BLaER1 (cell line): ENCODE measurements at regions not wholly inside any gene's neighbourhood (a gene's known extent, or its start where the extent isn't known, plus 50 kb on each side); places are given as distances from the start of the nearest gene placed in this dataset.

ENCODE experiments used
- H3K27ac ChIP-seq: shearing (Covaris generic); formaldehyde crosslinking; 2 replicates; pipeline ENCODE4 v1.8.1; 2022
- H3K27me3 ChIP-seq: shearing (Covaris generic); formaldehyde crosslinking; 2 replicates; pipeline ENCODE4 v1.8.1; 2022
- H3K36me3 ChIP-seq: shearing (Covaris generic); formaldehyde crosslinking; 2 replicates; pipeline ENCODE4 v1.8.1; 2022
- H3K4me1 ChIP-seq: shearing (Covaris generic); formaldehyde crosslinking; 2 replicates; pipeline ENCODE4 v1.8.1; 2022
- H3K4me2 ChIP-seq: shearing (Covaris generic); formaldehyde crosslinking; 2 replicates; pipeline ENCODE4 v1.8.1; 2022
- H3K4me3 ChIP-seq: shearing (Covaris generic); formaldehyde crosslinking; 2 replicates; pipeline ENCODE4 v1.8.1; 2022
- H3K9ac ChIP-seq: shearing (Covaris generic); formaldehyde crosslinking; 2 replicates; pipeline ENCODE4 v1.8.1; 2022
- H3K9me3 ChIP-seq: shearing (Covaris generic); formaldehyde crosslinking; 2 replicates; pipeline ENCODE4 v1.8.1; 2022
- H4K20me1 ChIP-seq: shearing (Covaris generic); formaldehyde crosslinking; 2 replicates; pipeline ENCODE4 v1.8.1; 2022
- Cebpa-rat ChIP-seq: shearing (Covaris generic); IDR thresholded peaks from 2 replicates; pipeline ENCODE4 v1.8.1; 2022

DNA sequence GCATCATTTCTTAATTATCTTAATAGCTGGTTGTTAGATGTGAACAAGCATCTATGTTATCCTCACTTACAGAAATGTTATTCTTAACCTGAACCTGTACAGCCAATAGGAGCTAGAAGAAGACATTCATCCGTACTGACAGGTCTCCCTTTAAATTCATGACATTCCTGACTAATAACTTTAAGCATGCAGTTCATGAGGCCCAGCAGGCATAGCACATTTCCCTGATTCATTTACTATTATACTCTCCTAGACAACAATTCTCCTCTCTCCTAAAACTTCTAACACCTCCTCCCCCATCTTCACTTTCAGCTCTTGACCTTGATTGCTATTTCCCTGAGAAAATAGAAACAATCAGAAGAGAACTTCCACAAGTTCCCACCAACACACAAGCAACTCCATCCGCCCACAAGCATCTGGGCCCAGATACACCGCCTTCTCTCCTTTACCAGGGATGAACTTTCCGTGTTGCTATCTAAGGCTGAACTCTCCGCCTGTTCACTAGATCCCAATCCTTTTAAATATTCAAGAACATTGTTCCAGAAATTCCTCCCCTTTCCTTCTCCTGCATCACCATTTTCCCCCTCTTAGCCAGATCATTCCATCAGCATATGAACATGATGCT lies 62.9 kb upstream of the SPRED1 start:
- no peak overlapping the region for H3K4me3 ChIP-seq
- no peak overlapping the region for H3K9ac ChIP-seq
- no peaks in the 10 kb centered on the region for H4K20me1 ChIP-seq
- H3K36me3 ChIP-seq = no peaks in the 10 kb centered on the region
- no peaks in the 10 kb centered on the region for H3K27me3 ChIP-seq
- no peak overlapping the region for H3K4me2 ChIP-seq
- TF ChIP-seq Cebpa-rat = no peak
- no peaks in the 10 kb centered on the region for H3K9me3 ChIP-seq
- peaks cover 13% of the 10 kb centered on the region for H3K4me1 ChIP-seq
- no peak overlapping the region for H3K27ac ChIP-seq

DNA sequence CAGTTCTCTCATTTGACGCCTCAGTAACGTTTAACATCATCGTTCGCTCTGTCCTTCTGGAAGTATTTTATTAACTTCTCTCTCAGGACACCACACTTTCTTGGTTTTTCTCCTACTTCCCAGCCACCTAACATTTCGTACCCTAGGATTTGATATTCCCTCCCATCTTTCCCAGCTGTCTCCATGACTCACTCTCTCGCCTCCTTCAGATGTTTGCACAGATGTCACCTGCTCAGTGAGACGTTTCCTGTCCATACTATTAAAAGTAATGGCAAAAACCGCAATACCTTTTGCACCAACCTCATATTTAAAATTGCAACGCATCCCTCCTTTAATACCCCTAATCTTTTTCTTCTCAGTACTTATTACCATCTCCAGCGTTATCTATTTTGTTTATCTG lies 62.1 kb upstream of the SPRED1 start:
- no peaks in the 10 kb centered on the region for H4K20me1 ChIP-seq
- no peak for TF ChIP-seq Cebpa-rat
- peaks cover 13% of the 10 kb centered on the region for H3K4me1 ChIP-seq
- no peak overlapping the region for H3K27ac ChIP-seq
- H3K9me3 ChIP-seq = no peaks in the 10 kb centered on the region
- no peak overlapping the region for H3K4me3 ChIP-seq
- no peaks in the 10 kb centered on the region for H3K27me3 ChIP-seq
- no peak overlapping the region for H3K4me2 ChIP-seq
- no peak overlapping the region for H3K9ac ChIP-seq
- no peaks in the 10 kb centered on the region for H3K36me3 ChIP-seq

GRCh38 chr15:38192496-38192895 lies 60.1 kb upstream of the SPRED1 start:
- Histone ChIP-seq H3K27me3 (no peaks in the 10 kb centered on the region), H4K20me1 (no peaks in the 10 kb centered on the region), H3K4me3 (no peak overlapping the region), H3K4me1 (peaks cover 8% of the 10 kb centered on the region), H3K27ac (no peak overlapping the region), H3K9ac (no peak overlapping the region), H3K4me2 (no peak overlapping the region), H3K36me3 (no peaks in the 10 kb centered on the region), H3K9me3 (no peaks in the 10 kb centered on the region)
- no peak for TF ChIP-seq Cebpa-rat

- no peaks in the 10 kb centered on the region for H4K20me1 ChIP-seq
- no peak for TF ChIP-seq Cebpa-rat
- no peak overlapping the region for H3K4me3 ChIP-seq
- no peaks in the 10 kb centered on the region for H3K4me1 ChIP-seq
- H3K9me3 ChIP-seq = no peaks in the 10 kb centered on the region
- no peaks in the 10 kb centered on the region for H3K36me3 ChIP-seq
- no peak overlapping the region for H3K9ac ChIP-seq
- no peak overlapping the region for H3K4me2 ChIP-seq
- H3K27me3 ChIP-seq = no peaks in the 10 kb centered on the region
- no peak overlapping the region for H3K27ac ChIP-seq
These were observed 59.1 kb upstream of the SPRED1 start for GRCh38 chr15:38193496-38193895.

GRCh38 chr15:38195191-38195901 lies 57.3 kb upstream of the SPRED1 start:
- no peaks in the 10 kb centered on the region for H3K9me3 ChIP-seq
- no peak overlapping the region for H3K4me2 ChIP-seq

DNA sequence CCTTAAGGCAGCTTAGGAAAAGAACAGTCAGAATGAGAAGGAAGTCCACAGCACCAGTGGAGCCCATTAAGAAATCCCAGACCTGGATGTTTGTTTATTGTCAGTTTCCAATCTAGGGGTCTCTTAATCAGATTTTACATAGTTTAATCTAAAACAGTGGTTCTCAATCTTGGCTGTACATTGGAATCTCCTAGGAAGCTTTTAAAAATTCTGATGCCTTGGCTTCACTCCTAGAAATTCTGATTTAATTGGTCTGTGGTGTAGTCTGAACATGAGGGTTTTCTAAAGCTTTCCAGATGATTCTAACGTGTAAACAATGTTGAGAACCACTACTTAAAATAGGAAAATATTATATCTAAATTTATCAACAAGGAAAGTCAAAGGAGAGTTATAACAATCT lies 56.6 kb upstream of the SPRED1 start:
- no peak overlapping the region for H3K27ac ChIP-seq
- no peaks in the 10 kb centered on the region for H3K4me1 ChIP-seq
- no peak overlapping the region for H3K4me2 ChIP-seq
- H3K36me3 ChIP-seq = no peaks in the 10 kb centered on the region
- H3K9me3 ChIP-seq = no peaks in the 10 kb centered on the region
- no peak overlapping the region for H3K4me3 ChIP-seq
- no peak overlapping the region for H3K9ac ChIP-seq
- TF ChIP-seq Cebpa-rat = no peak
- no peaks in the 10 kb centered on the region for H3K27me3 ChIP-seq
- H4K20me1 ChIP-seq = no peaks in the 10 kb centered on the region

More at GRCh38 chr15:38195191-38195901, 57.3 kb upstream of the SPRED1 start:
- no peak overlapping the region for H3K27ac ChIP-seq
- H3K9ac ChIP-seq = no peak overlapping the region
- TF ChIP-seq Cebpa-rat = no peak
- H3K27me3 ChIP-seq = no peaks in the 10 kb centered on the region
- H4K20me1 ChIP-seq = no peaks in the 10 kb centered on the region
- H3K36me3 ChIP-seq = no peaks in the 10 kb centered on the region
- no peaks in the 10 kb centered on the region for H3K4me1 ChIP-seq
- no peak overlapping the region for H3K4me3 ChIP-seq

GRCh38 chr15:38197553-38197952 lies 55.1 kb upstream of the SPRED1 start:
- Histone ChIP-seq H3K4me3 (no peak overlapping the region), H4K20me1 (no peaks in the 10 kb centered on the region), H3K9ac (no peak overlapping the region), H3K4me2 (no peak overlapping the region), H3K36me3 (no peaks in the 10 kb centered on the region), H3K9me3 (no peaks in the 10 kb centered on the region), H3K27ac (no peak overlapping the region), H3K4me1 (no peaks in the 10 kb centered on the region), H3K27me3 (no peaks in the 10 kb centered on the region)
- no peak for TF ChIP-seq Cebpa-rat

DNA sequence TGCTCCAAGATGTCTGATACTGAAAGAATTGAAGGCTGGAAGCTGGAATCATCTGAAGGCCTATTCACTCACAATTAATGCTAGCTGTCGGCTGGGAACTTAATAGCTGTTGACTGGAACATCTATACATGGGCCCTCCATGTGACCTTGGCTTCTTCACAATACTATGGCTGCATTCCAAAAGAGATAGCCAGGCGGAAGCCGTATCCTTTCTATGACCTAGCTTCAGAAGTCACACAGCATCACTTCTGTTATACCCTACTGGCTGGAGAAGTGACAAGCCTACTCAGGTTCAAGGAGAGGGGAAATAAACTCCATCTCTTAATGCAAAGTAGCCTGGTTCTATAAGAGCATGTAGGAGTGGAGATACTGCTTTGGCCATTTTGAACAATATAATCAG lies 50.9 kb upstream of the SPRED1 start:
- no peak overlapping the region for H3K27ac ChIP-seq
- H3K4me2 ChIP-seq = no peak overlapping the region
- H3K27me3 ChIP-seq = no peaks in the 10 kb centered on the region
- H3K9ac ChIP-seq = no peak overlapping the region
- H3K4me1 ChIP-seq = peaks cover 2% of the 10 kb centered on the region; the same call in 1 of the 2 replicates
- H4K20me1 ChIP-seq = no peaks in the 10 kb centered on the region
- H3K9me3 ChIP-seq = no peaks in the 10 kb centered on the region
- TF ChIP-seq Cebpa-rat = no peak
- no peak overlapping the region for H3K4me3 ChIP-seq
- no peaks in the 10 kb centered on the region for H3K36me3 ChIP-seq

GRCh38 chr15:38202361-38202760 lies 50.3 kb upstream of the SPRED1 start:
- Histone ChIP-seq H3K27ac (no peak overlapping the region), H3K9ac (no peak overlapping the region), H3K4me3 (no peak overlapping the region), H3K4me2 (no peak overlapping the region), H3K9me3 (no peaks in the 10 kb centered on the region), H3K36me3 (no peaks in the 10 kb centered on the region), H3K27me3 (no peaks in the 10 kb centered on the region; the same call in 1 of the 2 replicates), H4K20me1 (no peaks in the 10 kb centered on the region), H3K4me1 (peaks cover 8% of the 10 kb centered on the region; the same call in 1 of the 2 replicates)
- TF ChIP-seq Cebpa-rat = no peak
